OCI-LY7 (cell line): ENCODE measurements at regions not wholly inside any gene's neighbourhood (a gene's known extent, or its start where the extent isn't known, plus 50 kb on each side); places are given as distances from the start of the nearest gene placed in this dataset.

Source experiments
- EZH2phosphoT487 ChIP-seq: fragments of 200-600 bp; sonication (generic); IDR thresholded peaks from 2 replicates; pipeline ENCODE4 v1.6.1; 2018; ENCODE audit warnings: low read depth, borderline replicate concordance, mild to moderate bottlenecking, mixed run types, antibody characterized with exemption, low read length, moderate library complexity, mixed read lengths
- TF ChIP-seq, protein P1 (sequence below): fragments of 200-600 bp; sonication (generic); conservative IDR thresholded peaks from 2 replicates; pipeline ENCODE4 v1.5.1; 2014; ENCODE audit warnings: mild to moderate bottlenecking, antibody characterized with exemption, low read length, moderate library complexity, mixed read lengths

GRCh38 chr13:47298506-47298905 lies 401.7 kb upstream of the HTR2A start:
- TF ChIP-seq, protein P1, sequence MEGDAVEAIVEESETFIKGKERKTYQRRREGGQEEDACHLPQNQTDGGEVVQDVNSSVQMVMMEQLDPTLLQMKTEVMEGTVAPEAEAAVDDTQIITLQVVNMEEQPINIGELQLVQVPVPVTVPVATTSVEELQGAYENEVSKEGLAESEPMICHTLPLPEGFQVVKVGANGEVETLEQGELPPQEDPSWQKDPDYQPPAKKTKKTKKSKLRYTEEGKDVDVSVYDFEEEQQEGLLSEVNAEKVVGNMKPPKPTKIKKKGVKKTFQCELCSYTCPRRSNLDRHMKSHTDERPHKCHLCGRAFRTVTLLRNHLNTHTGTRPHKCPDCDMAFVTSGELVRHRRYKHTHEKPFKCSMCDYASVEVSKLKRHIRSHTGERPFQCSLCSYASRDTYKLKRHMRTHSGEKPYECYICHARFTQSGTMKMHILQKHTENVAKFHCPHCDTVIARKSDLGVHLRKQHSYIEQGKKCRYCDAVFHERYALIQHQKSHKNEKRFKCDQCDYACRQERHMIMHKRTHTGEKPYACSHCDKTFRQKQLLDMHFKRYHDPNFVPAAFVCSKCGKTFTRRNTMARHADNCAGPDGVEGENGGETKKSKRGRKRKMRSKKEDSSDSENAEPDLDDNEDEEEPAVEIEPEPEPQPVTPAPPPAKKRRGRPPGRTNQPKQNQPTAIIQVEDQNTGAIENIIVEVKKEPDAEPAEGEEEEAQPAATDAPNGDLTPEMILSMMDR = no peak
- TF ChIP-seq EZH2phosphoT487 = no peak
